Activated T-cell treated with anti-CD3 and anti-CD28 coated beads, Interleukin-2, amount 50 U/mL, for 4 hours (primary cell): ENCODE measurements at regions not wholly inside any gene's neighbourhood (a gene's known extent, or its start where the extent isn't known, plus 50 kb on each side); places are given as distances from the start of the nearest gene placed in this dataset.

ENCODE experiments used
- ATAC-seq, 2 donors: fragments of 200-7000 bp; cut with Tn5 transposase; one replicate each; pipeline ENCODE4 v1.10.0; 2021
- DNase-seq: peaks from one replicate; pipeline ENCODE4 v3.0.0-alpha.2; 2020
- H3K27me3 Mint-ChIP-seq: one replicate; pipeline ENCODE4 v1.8.0; 2021; ENCODE audit warnings: low read depth, mixed read lengths
- H3K36me3 Mint-ChIP-seq: one replicate; pipeline ENCODE4 v1.8.0; 2022; ENCODE audit warnings: mixed read lengths; ENCODE audit not compliant: insufficient read depth
- H3K4me1 Mint-ChIP-seq: one replicate; pipeline ENCODE4 v1.8.0; 2021; ENCODE audit warnings: low read depth, mixed read lengths
- H3K4me3 Mint-ChIP-seq: one replicate; pipeline ENCODE4 v1.8.0; 2021; ENCODE audit warnings: mild to moderate bottlenecking, moderate library complexity, mixed read lengths
- H3K9me3 Mint-ChIP-seq: one replicate; pipeline ENCODE4 v1.8.0; 2021; ENCODE audit warnings: mixed read lengths

DNA sequence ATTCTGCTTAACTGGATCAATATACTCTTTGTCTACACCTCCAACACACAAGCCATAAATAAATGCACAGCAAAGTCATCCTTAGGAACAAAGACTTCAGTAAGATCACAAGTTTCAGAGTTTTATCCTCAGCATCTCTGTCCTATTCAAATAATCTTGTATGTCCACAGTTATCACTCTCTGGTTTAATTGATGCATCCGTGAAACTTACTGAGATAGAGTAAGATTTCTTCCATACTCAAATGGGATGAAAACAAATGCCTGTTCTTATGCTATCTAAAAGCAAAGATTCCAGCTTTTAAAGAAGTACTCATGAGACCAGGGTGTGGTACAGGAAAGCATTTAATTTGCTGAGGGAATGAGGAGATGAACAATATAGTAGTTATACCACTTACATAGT lies 184.6 kb upstream of the SLC7A11 start:
- Mint-ChIP-seq H3K4me3 (no peak overlapping the region), H3K4me1 (no peaks in the 10 kb centered on the region), H3K27me3 (no peaks in the 10 kb centered on the region), H3K9me3 (no peaks in the 10 kb centered on the region), H3K36me3 (no peaks in the 10 kb centered on the region)
- DNase-seq (no peak), ATAC-seq (no peak)

DNA sequence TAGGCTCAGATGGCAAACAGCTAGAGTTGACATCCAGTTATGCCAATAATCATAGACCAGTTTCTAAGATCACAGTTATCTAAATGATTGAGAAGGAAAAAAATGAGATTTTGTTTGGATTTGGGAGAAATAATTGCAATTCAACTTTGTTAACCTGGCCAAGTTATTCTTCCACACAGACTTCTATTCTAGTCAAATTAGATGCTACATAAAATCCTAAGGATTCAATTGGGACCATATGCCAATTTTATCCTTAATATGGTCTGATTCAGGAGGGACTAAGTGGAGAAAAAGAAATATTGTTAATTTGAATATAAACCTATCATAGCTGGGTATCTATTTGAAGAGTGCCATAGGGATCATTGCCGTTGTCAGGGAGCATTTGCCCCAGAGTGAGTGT lies 178.3 kb upstream of the SLC7A11 start:
- DNase-seq (no peak), ATAC-seq (no peak)
- H3K4me3 Mint-ChIP-seq, result no peak overlapping the region
- H3K4me1 Mint-ChIP-seq, result no peaks in the 10 kb centered on the region
- no peaks in the 10 kb centered on the region for H3K36me3 Mint-ChIP-seq
- no peaks in the 10 kb centered on the region for H3K27me3 Mint-ChIP-seq
- no peaks in the 10 kb centered on the region for H3K9me3 Mint-ChIP-seq

DNA sequence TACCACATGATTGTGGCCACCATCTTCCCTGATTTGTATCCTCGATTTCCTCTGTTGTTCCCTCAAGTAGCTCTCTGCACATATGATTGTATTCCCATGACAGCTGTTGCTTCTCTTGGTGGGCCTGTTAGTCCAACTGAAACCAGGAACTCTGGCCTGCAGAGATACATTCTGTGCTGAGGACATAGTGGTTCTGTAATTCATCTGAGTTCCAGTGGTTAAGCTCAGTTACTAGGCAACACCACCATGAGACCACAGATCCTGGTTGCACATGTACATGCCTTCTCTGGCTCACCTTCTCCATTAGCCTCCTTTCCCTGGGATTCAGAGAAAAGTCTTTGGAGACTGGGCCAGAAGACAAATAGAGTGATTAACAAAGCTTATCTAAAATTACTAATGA lies 172.1 kb upstream of the SLC7A11 start:
- Mint-ChIP-seq H3K4me3 (no peak overlapping the region), H3K9me3 (no peaks in the 10 kb centered on the region), H3K4me1 (no peaks in the 10 kb centered on the region), H3K36me3 (no peaks in the 10 kb centered on the region), H3K27me3 (no peaks in the 10 kb centered on the region)
- DNase-seq (no peak), ATAC-seq (no peak)

DNA sequence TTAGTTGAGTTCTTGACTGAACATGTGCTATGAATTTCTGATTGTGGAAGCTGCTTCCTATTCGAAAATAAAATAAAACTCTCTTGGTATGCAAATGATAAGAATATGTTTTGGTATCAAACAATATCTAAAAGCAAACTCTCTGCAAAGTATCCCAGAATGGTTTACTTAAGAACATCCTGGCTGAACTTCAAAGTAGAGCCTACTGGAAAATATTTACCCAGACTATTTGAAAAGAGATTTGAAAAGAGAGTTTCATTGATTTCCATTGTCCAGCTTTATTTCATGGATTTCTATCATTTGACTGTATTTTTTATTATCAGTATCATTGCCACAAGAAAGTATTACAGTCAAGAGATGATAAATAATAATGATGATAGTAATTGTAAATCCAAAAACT lies 171.1 kb upstream of the SLC7A11 start:
- Mint-ChIP-seq H3K36me3 (no peaks in the 10 kb centered on the region), H3K4me1 (no peaks in the 10 kb centered on the region), H3K4me3 (no peak overlapping the region)

DNA sequence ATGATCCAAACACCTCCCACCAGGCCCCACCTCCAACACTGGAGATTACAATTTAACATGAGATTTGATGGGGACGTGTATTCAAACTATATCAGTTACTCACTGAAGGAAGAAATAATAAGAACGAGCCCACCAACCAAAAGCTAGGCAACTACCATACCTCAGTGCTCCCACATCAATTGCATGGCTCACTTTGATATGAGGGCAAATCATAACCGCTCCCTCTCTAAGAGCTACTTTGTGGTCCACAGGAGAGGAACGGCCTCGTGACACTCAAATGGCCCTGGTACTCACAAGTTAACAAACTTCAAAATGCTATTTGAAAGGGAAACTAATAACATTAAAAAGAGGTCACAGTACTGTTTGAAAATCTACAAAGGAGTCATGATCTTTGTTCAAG lies 170.7 kb upstream of the SLC7A11 start:
- no peak for ATAC-seq
- no peaks in the 10 kb centered on the region for H3K27me3 Mint-ChIP-seq

More for the DNA sequence above, 171.1 kb upstream of the SLC7A11 start:
- Mint-ChIP-seq H3K27me3 (no peaks in the 10 kb centered on the region), H3K9me3 (no peaks in the 10 kb centered on the region)
- DNase-seq (no peak), ATAC-seq (no peak)

DNA sequence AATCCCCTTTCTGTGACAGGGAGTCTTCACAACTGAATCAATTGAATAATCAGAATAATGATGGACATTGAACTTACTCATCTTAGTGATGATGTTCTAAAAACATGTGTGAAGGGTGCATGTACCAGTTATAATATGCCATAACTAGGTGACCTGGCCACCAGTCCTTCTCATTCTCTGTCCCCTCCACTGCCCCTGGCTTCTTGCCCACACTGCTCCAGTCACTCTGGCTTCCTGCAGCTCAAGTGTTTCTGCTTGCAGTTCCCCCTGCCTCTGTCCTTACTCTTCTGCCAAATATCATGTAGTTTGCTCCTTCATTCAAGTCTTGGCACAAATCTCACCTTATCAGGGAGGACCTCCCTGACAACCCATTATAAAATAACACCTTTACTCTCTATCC lies 168.1 kb upstream of the SLC7A11 start:
- DNase-seq (no peak), ATAC-seq (no peak)
- Mint-ChIP-seq H3K4me3 (no peak overlapping the region), H3K9me3 (no peaks in the 10 kb centered on the region), H3K27me3 (no peaks in the 10 kb centered on the region), H3K4me1 (no peaks in the 10 kb centered on the region), H3K36me3 (no peaks in the 10 kb centered on the region)

More for the DNA sequence above, 170.7 kb upstream of the SLC7A11 start:
- Mint-ChIP-seq H3K36me3 (no peaks in the 10 kb centered on the region), H3K9me3 (no peaks in the 10 kb centered on the region), H3K4me3 (no peak overlapping the region), H3K4me1 (no peaks in the 10 kb centered on the region)
- DNase-seq, result no peak

DNA sequence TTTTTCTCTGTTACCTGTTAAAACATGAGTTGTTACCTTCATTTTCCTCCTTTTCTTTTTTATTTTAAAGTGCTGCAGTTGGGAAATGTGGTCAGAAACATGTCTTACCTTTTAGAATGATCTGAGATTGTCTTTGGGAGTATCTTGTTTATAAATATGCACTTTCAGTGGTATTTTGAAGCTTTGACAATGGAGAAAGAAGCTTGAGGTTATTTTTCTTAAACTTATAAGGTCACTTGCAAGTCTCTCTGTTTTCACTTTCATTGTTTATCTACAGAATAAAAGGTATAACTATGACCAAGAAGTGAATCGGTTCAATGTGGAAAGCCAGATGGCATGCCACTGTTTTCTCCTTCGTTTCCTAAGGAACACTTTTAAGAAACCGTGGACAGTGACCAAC lies 167.5 kb upstream of the SLC7A11 start:
- DNase-seq, result no peak
- Mint-ChIP-seq H3K4me1 (no peaks in the 10 kb centered on the region), H3K27me3 (no peaks in the 10 kb centered on the region), H3K9me3 (no peaks in the 10 kb centered on the region), H3K4me3 (no peak overlapping the region), H3K36me3 (no peaks in the 10 kb centered on the region)
- no peak for ATAC-seq

DNA sequence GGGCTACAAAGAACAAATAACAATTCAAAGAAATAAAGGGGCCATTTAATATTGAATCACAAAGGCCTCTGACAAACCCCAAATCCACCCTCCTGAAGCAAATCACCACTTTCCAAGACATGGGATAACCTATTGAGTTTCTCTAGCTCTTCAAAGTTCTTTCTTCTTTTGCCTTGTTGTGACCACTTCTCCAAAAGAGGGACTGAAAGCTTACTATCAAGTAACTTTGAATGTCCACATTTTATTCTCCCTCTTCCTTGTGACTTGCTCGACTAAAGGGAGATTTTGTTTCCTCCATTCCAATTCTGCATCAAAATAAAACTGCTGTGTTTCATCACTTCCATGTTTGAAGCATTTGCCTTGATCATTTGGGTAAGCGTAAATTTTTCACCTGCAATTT lies 166.6 kb upstream of the SLC7A11 start:
- H3K36me3 Mint-ChIP-seq, result no peaks in the 10 kb centered on the region
- no peak for DNase-seq
- ATAC-seq, result no peak
- H3K27me3 Mint-ChIP-seq, result no peaks in the 10 kb centered on the region
- H3K4me1 Mint-ChIP-seq, result no peaks in the 10 kb centered on the region
- no peaks in the 10 kb centered on the region for H3K9me3 Mint-ChIP-seq
- no peak overlapping the region for H3K4me3 Mint-ChIP-seq

DNA sequence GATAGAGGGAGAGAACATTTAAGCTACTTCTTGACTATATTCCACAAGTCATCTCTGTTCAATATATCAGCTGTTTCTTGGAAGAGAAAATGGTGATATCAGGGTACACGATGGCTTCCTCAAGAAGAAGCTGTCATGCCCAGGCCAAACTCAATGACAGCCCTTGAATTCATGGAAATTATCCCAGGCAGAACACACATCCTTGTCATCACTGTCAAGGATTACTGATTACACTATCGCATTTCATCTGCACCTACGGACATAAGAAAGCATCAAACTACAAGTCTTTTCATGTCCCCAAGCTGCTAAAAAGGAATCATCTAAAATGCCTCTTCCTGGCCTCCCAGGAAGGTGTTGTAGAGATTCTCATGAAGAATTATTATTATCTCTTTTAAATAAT lies 165.2 kb upstream of the SLC7A11 start:
- Mint-ChIP-seq H3K4me3 (no peak overlapping the region), H3K9me3 (no peaks in the 10 kb centered on the region), H3K27me3 (no peaks in the 10 kb centered on the region), H3K4me1 (no peaks in the 10 kb centered on the region), H3K36me3 (no peaks in the 10 kb centered on the region)
- DNase-seq (no peak), ATAC-seq (no peak)

DNA sequence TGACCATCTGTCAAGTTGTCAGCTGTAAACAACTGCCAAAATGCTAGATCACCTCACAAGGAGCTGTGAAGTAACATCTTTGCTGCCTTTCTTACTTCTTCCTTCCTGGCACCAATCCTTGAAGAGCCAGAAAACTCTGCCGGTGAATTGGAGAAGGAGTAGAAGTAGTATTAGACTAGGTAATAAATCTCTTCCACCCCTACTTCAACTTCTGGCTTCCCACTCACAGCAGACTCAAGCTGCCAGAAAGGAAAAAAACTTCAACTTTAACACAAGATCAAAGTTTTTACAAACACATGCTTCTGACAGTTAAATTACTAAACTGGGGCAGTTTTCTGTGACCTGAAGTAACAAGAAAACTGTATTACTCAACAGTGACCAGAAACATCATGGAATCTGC lies 164.7 kb upstream of the SLC7A11 start:
- Mint-ChIP-seq H3K9me3 (no peaks in the 10 kb centered on the region), H3K36me3 (no peaks in the 10 kb centered on the region), H3K4me1 (no peaks in the 10 kb centered on the region), H3K27me3 (no peaks in the 10 kb centered on the region), H3K4me3 (no peak overlapping the region)
- no peak for DNase-seq
- ATAC-seq, result no peak

DNA sequence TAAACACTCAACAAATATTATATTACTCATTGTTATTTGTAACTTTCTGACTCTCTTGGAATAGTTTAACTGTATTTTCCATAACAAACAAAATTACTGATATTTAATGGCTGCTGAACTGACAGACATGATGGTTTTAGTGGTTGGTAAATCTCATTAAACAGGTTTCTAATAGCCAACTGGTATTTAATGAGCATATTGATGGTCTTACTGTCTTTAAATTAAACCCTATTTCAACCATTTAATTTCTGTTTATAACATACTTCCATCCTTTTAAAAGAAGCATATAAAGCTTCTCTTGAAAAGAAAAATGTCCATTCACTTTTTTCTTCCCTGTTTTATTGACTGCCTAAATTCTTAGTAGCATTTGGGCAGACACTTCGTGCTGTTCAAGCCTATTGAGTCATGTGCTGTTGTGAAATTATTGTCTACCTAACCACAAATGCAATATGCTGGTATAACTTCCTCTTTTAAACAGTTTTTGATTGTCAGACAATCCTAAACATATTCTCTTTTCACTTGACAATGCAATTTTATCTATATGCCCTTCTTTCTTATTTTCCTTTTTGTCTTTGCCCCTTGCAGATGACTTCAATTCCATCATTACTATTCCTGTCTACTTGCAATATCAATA lies 163.9 kb upstream of the SLC7A11 start:
- Mint-ChIP-seq H3K4me3 (no peak overlapping the region), H3K9me3 (no peaks in the 10 kb centered on the region), H3K36me3 (no peaks in the 10 kb centered on the region), H3K4me1 (no peaks in the 10 kb centered on the region), H3K27me3 (no peaks in the 10 kb centered on the region)
- ATAC-seq (no peak), DNase-seq (no peak)

DNA sequence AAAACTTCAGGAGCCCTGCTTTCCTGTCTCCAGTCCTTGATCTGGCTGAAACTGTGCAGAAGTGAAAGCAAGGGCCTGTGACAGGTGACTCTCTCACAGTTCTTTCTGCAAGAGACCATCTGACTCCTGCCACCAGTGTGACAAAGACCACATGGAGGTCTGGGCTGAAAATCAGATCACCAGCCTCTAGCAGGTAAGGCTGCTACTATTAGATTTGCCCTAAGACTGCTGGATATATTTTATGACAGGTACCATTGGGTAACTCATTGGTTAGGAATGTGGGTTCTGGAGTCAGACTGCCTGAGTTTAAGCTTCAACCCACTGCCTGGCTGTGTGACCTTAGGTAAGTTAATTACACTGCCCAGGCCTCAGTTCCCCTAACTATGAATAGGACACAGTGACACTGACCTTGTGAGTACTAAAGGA lies 163.3 kb upstream of the SLC7A11 start:
- no peaks in the 10 kb centered on the region for H3K36me3 Mint-ChIP-seq
- no peak for DNase-seq
- no peaks in the 10 kb centered on the region for H3K27me3 Mint-ChIP-seq
- H3K4me1 Mint-ChIP-seq, result no peaks in the 10 kb centered on the region
- H3K4me3 Mint-ChIP-seq, result no peak overlapping the region
- H3K9me3 Mint-ChIP-seq, result no peaks in the 10 kb centered on the region
- ATAC-seq, result no peak

DNA sequence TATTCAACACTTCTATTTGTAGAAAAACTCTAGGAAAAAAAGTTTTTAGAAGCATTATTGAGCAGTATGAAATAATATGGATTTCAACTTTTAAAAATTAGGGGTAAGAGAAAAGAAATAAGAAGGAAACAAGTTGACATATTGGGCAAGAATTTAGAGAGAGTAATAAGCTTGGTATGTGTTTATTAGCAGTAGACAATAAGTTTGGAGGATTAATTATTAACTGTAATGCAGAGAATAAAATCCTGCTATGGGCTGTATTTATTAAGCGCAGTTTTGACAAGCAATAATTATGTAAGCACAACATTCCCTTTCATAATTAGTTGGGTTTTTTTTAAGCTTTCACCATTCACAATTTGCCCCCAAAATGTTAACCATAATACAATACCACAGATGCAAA lies 162.7 kb upstream of the SLC7A11 start:
- ATAC-seq (no peak), DNase-seq (no peak)
- no peak overlapping the region for H3K4me3 Mint-ChIP-seq
- no peaks in the 10 kb centered on the region for H3K9me3 Mint-ChIP-seq
- no peaks in the 10 kb centered on the region for H3K4me1 Mint-ChIP-seq
- H3K27me3 Mint-ChIP-seq, result no peaks in the 10 kb centered on the region
- H3K36me3 Mint-ChIP-seq, result no peaks in the 10 kb centered on the region

DNA sequence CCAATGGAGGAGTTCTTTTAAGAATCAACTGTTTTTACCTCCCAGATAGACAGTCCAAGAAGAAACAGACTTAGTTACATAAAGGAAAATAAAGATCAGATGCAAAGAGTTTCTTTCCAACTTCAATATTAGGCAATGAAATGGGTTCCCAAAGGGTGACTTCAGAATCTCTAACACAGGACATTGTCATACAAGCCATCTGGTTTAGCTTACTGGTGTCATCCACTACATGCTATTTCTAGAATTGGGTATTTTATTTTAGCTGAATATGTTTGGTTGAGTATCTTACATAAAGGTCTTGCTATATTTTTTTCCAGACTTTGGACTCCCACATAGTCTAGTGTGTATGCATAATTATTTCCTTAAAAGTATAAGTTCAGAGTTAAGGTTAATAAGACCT lies 162.1 kb upstream of the SLC7A11 start:
- Mint-ChIP-seq H3K4me3 (no peak overlapping the region), H3K27me3 (no peaks in the 10 kb centered on the region), H3K9me3 (no peaks in the 10 kb centered on the region), H3K4me1 (no peaks in the 10 kb centered on the region), H3K36me3 (no peaks in the 10 kb centered on the region)
- DNase-seq (no peak), ATAC-seq (no peak)

DNA sequence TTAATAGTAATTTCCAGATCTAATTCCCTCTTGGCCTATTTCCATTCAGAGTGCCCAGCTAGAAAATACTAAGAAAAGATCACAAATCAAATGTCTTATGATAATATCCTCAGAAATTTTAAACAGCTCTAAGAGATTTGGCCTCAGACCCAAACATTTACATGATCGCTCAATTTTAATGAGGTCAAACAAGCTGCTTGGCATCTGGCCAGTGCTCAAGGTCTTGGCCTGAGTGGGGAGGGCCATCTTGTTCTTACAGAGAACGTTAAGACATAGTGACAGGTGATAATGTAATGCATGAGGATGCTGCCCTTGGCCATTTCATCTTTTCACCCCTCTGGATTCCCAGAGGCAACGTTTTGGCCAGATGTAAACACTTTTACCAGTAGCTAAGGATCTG lies 159.2 kb upstream of the SLC7A11 start:
- Mint-ChIP-seq H3K36me3 (no peaks in the 10 kb centered on the region), H3K4me3 (no peak overlapping the region), H3K4me1 (no peaks in the 10 kb centered on the region), H3K27me3 (no peaks in the 10 kb centered on the region), H3K9me3 (no peaks in the 10 kb centered on the region)
- ATAC-seq (no peak), DNase-seq (no peak)

DNA sequence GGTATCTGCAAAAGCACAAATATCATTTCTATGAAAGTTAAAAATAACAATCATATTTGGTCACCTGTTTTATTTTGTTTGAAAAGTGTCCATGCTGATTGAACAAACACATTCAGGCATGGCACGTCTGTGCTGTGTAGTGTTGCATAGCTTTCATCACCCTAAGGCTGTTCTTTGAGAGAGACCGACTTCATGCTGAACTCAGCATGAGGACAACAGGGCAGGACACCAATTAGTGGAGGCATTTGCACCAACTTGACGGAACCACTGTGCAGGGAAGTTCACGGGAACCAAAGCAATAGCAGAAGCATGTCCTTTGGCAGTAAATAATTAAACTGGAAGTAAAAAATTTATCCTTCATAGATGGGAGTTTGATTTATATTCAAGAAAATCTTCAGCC lies 158.4 kb upstream of the SLC7A11 start:
- no peak for ATAC-seq
- Mint-ChIP-seq H3K27me3 (no peaks in the 10 kb centered on the region), H3K9me3 (no peaks in the 10 kb centered on the region), H3K4me3 (no peak overlapping the region), H3K36me3 (no peaks in the 10 kb centered on the region), H3K4me1 (no peaks in the 10 kb centered on the region)
- no peak for DNase-seq
